HepG2 (cell line): ENCODE measurements at regions not wholly inside any gene's neighbourhood (a gene's known extent, or its start where the extent isn't known, plus 50 kb on each side); places are given as distances from the start of the nearest gene placed in this dataset.

ENCODE experiments used
- FOXO1 ChIP-seq: sonication (generic); formaldehyde crosslinking; IDR thresholded peaks from 2 replicates; pipeline ENCODE4 v1.4.0; 2020; ENCODE audit warnings: missing genetic modification reagents
- IRF9 ChIP-seq: sonication (generic); formaldehyde crosslinking; IDR thresholded peaks from 2 replicates; pipeline ENCODE4 v1.8.0; 2022; ENCODE audit warnings: missing genetic modification reagents, mild to moderate bottlenecking, borderline replicate concordance
- NKX3-1 ChIP-seq: sonication (generic); formaldehyde crosslinking; IDR thresholded peaks from 2 replicates; pipeline ENCODE4 v1.5.0; 2020; ENCODE audit warnings: missing genetic modification reagents
- TEAD3 ChIP-seq: optimal IDR thresholded peaks from 2 replicates; pipeline ENCODE3; 2016; ENCODE audit warnings: borderline replicate concordance
- THYN1 ChIP-seq: sonication (generic); formaldehyde crosslinking; IDR thresholded peaks from 2 replicates; pipeline ENCODE4 v1.8.1; 2023; ENCODE audit warnings: low read depth, mild to moderate bottlenecking, moderate library complexity, missing genetic modification reagents, borderline replicate concordance
- ZNF101 ChIP-seq: sonication (generic); formaldehyde crosslinking; IDR thresholded peaks from 2 replicates; pipeline ENCODE4 v1.4.0; 2020; ENCODE audit warnings: mild to moderate bottlenecking, low read depth, missing genetic modification reagents, borderline replicate concordance
- ZNF430 ChIP-seq: sonication (generic); formaldehyde crosslinking; IDR thresholded peaks from 2 replicates; pipeline ENCODE4 v1.9.0; 2021; ENCODE audit warnings: mild to moderate bottlenecking, missing genetic modification reagents
- ZNF546 ChIP-seq: sonication (generic); formaldehyde crosslinking; conservative IDR thresholded peaks from 2 replicates; pipeline ENCODE4 v1.8.1; 2023; ENCODE audit warnings: mild to moderate bottlenecking, missing genetic modification reagents
- ZNF607 ChIP-seq: sonication (generic); formaldehyde crosslinking; IDR thresholded peaks from 2 replicates; pipeline ENCODE4 v1.5.1; 2020; ENCODE audit warnings: missing genetic modification reagents, mild to moderate bottlenecking, borderline replicate concordance
- ZNF652 ChIP-seq: IDR thresholded peaks from 2 replicates; pipeline ENCODE4 v1.6.1; 2016; ENCODE audit warnings: low read depth, borderline replicate concordance
- ZNF780A ChIP-seq: sonication (generic); formaldehyde crosslinking; IDR thresholded peaks from 2 replicates; pipeline ENCODE4 v1.8.0; 2022; ENCODE audit warnings: mild to moderate bottlenecking, missing genetic modification reagents, moderate library complexity
- ZSCAN20 ChIP-seq: sonication (generic); formaldehyde crosslinking; IDR thresholded peaks from 2 replicates; pipeline ENCODE4 v1.4.0; 2020; ENCODE audit warnings: missing genetic modification reagents, mild to moderate bottlenecking, borderline replicate concordance
- TF ChIP-seq, protein P1 (sequence below): sonication (generic); formaldehyde crosslinking; IDR thresholded peaks from 2 replicates; pipeline ENCODE4 v1.4.0; 2020; ENCODE audit warnings: mild to moderate bottlenecking, missing genetic modification reagents
- TF ChIP-seq, protein P2 (sequence below): sonication (generic); formaldehyde crosslinking; IDR thresholded peaks from 2 replicates; pipeline ENCODE4; 2020; ENCODE audit warnings: missing genetic modification reagents, mild to moderate bottlenecking, borderline replicate concordance
- TF ChIP-seq, protein P3 (sequence below): sonication (generic); IDR thresholded peaks from 2 replicates; pipeline ENCODE4 v1.6.1; 2016; ENCODE audit warnings: low read depth, borderline replicate concordance
- TF ChIP-seq, protein P4 (sequence below): fragments of 450-650 bp; IDR thresholded peaks from 2 replicates; pipeline ENCODE4 v1.6.1; 2017
- TF ChIP-seq, protein P5 (sequence below): sonication (generic); formaldehyde crosslinking; IDR thresholded peaks from 2 replicates; pipeline ENCODE4 v1.4.0; 2020; ENCODE audit warnings: missing genetic modification reagents, borderline replicate concordance

DNA sequence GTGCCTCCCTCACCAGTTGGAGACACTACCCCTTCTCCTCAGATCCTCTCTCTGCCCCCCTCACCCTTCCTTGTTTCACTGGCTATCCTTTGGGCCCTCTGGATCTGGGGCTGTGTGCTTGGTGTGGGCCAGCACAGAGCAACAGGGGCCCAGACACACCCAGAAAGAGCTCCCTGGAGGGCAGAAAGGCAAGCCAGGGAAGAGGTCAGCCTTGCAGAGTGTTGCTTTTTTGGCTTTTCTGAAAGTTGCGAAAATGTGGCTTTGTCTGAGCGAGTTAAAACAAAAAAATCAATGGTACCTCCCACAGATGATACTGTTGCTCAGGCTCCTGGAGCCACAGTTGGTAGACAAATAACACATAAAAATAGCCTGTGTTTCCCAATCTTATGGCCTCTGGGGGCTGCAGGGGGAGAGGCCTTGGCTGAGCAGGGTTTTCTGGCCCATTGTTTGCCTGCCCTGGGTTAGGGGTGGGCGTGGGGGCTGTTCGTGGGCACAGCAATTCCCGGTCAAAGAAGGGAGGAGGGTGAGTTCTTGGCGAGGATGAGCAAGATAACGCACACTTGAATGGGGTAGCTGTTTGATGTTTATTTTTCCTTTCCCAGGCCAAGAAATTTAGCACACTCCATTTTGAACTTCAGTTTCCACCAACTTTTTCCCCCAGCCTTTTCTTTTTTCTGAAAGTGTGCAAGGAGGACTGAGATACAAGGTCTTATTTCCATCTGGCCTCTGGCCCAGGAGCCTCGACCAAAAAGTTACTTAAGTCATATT lies 167.0 kb upstream of the HAAO start (continued):
- TF ChIP-seq ZNF780A, result no peak
- TF ChIP-seq TEAD3 (CRISPR knock-in tag), result peak; percentile 33
- TF ChIP-seq NKX3-1 (CRISPR knock-in tag), result no peak
- TF ChIP-seq, protein P1, sequence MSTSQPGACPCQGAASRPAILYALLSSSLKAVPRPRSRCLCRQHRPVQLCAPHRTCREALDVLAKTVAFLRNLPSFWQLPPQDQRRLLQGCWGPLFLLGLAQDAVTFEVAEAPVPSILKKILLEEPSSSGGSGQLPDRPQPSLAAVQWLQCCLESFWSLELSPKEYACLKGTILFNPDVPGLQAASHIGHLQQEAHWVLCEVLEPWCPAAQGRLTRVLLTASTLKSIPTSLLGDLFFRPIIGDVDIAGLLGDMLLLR (CRISPR knock-in tag), result no peak
- TF ChIP-seq IRF9 (CRISPR knock-in tag), result no peak
- TF ChIP-seq ZSCAN20, result no peak
- TF ChIP-seq ZNF430 (CRISPR knock-in tag), result no peak
- TF ChIP-seq, protein P2, sequence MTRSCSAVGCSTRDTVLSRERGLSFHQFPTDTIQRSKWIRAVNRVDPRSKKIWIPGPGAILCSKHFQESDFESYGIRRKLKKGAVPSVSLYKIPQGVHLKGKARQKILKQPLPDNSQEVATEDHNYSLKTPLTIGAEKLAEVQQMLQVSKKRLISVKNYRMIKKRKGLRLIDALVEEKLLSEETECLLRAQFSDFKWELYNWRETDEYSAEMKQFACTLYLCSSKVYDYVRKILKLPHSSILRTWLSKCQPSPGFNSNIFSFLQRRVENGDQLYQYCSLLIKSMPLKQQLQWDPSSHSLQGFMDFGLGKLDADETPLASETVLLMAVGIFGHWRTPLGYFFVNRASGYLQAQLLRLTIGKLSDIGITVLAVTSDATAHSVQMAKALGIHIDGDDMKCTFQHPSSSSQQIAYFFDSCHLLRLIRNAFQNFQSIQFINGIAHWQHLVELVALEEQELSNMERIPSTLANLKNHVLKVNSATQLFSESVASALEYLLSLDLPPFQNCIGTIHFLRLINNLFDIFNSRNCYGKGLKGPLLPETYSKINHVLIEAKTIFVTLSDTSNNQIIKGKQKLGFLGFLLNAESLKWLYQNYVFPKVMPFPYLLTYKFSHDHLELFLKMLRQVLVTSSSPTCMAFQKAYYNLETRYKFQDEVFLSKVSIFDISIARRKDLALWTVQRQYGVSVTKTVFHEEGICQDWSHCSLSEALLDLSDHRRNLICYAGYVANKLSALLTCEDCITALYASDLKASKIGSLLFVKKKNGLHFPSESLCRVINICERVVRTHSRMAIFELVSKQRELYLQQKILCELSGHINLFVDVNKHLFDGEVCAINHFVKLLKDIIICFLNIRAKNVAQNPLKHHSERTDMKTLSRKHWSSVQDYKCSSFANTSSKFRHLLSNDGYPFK (CRISPR knock-in tag), result no peak
- no peak for TF ChIP-seq ZNF652 (CRISPR knock-in tag)
- TF ChIP-seq, protein P3, sequence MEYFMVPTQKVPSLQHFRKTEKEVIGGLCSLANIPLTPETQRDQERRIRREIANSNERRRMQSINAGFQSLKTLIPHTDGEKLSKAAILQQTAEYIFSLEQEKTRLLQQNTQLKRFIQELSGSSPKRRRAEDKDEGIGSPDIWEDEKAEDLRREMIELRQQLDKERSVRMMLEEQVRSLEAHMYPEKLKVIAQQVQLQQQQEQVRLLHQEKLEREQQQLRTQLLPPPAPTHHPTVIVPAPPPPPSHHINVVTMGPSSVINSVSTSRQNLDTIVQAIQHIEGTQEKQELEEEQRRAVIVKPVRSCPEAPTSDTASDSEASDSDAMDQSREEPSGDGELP, result peak; percentile 43; the same call in 1 of the 2 replicates
- TF ChIP-seq THYN1 (CRISPR knock-in tag), result no peak
- no peak for TF ChIP-seq ZNF607 (CRISPR knock-in tag)
- TF ChIP-seq ZNF546 (CRISPR knock-in tag), result no peak
- TF ChIP-seq, protein P4, sequence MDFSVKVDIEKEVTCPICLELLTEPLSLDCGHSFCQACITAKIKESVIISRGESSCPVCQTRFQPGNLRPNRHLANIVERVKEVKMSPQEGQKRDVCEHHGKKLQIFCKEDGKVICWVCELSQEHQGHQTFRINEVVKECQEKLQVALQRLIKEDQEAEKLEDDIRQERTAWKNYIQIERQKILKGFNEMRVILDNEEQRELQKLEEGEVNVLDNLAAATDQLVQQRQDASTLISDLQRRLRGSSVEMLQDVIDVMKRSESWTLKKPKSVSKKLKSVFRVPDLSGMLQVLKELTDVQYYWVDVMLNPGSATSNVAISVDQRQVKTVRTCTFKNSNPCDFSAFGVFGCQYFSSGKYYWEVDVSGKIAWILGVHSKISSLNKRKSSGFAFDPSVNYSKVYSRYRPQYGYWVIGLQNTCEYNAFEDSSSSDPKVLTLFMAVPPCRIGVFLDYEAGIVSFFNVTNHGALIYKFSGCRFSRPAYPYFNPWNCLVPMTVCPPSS, result no peak
- TF ChIP-seq ZNF101 (CRISPR knock-in tag), result 0 out of 2 replicates have a peak, but pooled peaks have one; percentile 47
- TF ChIP-seq, protein P5, sequence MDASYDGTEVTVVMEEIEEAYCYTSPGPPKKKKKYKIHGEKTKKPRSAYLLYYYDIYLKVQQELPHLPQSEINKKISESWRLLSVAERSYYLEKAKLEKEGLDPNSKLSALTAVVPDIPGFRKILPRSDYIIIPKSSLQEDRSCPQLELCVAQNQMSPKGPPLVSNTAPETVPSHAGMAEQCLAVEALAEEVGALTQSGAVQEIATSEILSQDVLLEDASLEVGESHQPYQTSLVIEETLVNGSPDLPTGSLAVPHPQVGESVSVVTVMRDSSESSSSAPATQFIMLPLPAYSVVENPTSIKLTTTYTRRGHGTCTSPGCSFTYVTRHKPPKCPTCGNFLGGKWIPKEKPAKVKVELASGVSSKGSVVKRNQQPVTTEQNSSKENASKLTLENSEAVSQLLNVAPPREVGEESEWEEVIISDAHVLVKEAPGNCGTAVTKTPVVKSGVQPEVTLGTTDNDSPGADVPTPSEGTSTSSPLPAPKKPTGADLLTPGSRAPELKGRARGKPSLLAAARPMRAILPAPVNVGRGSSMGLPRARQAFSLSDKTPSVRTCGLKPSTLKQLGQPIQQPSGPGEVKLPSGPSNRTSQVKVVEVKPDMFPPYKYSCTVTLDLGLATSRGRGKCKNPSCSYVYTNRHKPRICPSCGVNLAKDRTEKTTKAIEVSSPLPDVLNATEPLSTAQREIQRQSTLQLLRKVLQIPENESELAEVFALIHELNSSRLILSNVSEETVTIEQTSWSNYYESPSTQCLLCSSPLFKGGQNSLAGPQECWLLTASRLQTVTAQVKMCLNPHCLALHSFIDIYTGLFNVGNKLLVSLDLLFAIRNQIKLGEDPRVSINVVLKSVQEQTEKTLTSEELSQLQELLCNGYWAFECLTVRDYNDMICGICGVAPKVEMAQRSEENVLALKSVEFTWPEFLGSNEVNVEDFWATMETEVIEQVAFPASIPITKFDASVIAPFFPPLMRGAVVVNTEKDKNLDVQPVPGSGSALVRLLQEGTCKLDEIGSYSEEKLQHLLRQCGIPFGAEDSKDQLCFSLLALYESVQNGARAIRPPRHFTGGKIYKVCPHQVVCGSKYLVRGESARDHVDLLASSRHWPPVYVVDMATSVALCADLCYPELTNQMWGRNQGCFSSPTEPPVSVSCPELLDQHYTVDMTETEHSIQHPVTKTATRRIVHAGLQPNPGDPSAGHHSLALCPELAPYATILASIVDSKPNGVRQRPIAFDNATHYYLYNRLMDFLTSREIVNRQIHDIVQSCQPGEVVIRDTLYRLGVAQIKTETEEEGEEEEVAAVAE (CRISPR knock-in tag), result no peak
- peak; percentile 70; the same call in 1 of the 2 replicates for TF ChIP-seq FOXO1 (CRISPR knock-in tag)
